Osteoblast (primary cell): ENCODE measurements at regions not wholly inside any gene's neighbourhood (a gene's known extent, or its start where the extent isn't known, plus 50 kb on each side); places are given as distances from the start of the nearest gene placed in this dataset.

Experiments
- DNase-seq: peaks from one replicate; pipeline ENCODE4 v3.0.0; 2011; ENCODE audit warnings: low spot score, mixed read lengths; ENCODE audit not compliant: insufficient read length; ENCODE audit errors: missing footprints
- H2AFZ ChIP-seq: 2 replicates; pipeline ENCODE4 v1.6.0; 2011; ENCODE audit warnings: mild to moderate bottlenecking, low read length
- H3K27ac ChIP-seq: 2 replicates; pipeline ENCODE4 v1.5.1; 2011; ENCODE audit warnings: mild to moderate bottlenecking, low read depth, low read length, moderate library complexity
- H3K27me3 ChIP-seq: 2 replicates; pipeline ENCODE4 v1.6.0; 2012; ENCODE audit warnings: mild to moderate bottlenecking, control low read depth, inconsistent platforms, low read length, moderate library complexity; ENCODE audit not compliant: insufficient read depth
- H3K36me3 ChIP-seq: 2 replicates; pipeline ENCODE4 v1.5.1; 2011; ENCODE audit warnings: mild to moderate bottlenecking, low read length, control low read depth, moderate library complexity; ENCODE audit not compliant: insufficient read depth
- H3K4me1 ChIP-seq: 2 replicates; pipeline ENCODE4 v1.5.1; 2011; ENCODE audit warnings: mild to moderate bottlenecking, low read length, control low read depth, moderate library complexity; ENCODE audit not compliant: insufficient read depth
- H3K4me2 ChIP-seq: 2 replicates; pipeline ENCODE4 v1.6.0; 2011; ENCODE audit warnings: mild to moderate bottlenecking, low read length; ENCODE audit not compliant: insufficient read depth
- H3K4me3 ChIP-seq: fragments of 200-600 bp; sonication (generic); 3 replicates; pipeline ENCODE4 v1.5.1; 2012; ENCODE audit warnings: mild to moderate bottlenecking, low read length, inconsistent platforms; ENCODE audit not compliant: insufficient read depth
- H3K79me2 ChIP-seq: 2 replicates; pipeline ENCODE4 v1.6.0; 2012; ENCODE audit warnings: mild to moderate bottlenecking, low read length, control low read depth, inconsistent platforms; ENCODE audit not compliant: insufficient read depth
- H3K9me3 ChIP-seq: 2 replicates; pipeline ENCODE4 v1.5.1; 2011; ENCODE audit warnings: low read depth, low read length, control low read depth
- H4K20me1 ChIP-seq: 2 replicates; pipeline ENCODE4 v1.6.0; 2012; ENCODE audit warnings: mild to moderate bottlenecking, low read length, control low read depth; ENCODE audit not compliant: insufficient read depth
- CTCF ChIP-seq: IDR thresholded peaks from 2 replicates; pipeline ENCODE4 v1.5.1; 2011; ENCODE audit warnings: mild to moderate bottlenecking, low read depth, low read length, moderate library complexity; ENCODE audit errors: extremely low read depth

- Histone ChIP-seq H3K4me1 (no peaks in the 10 kb centered on the region), H3K4me3 (no peak overlapping the region), H3K9me3 (no peaks in the 10 kb centered on the region), H3K27me3 (no peaks in the 10 kb centered on the region), H4K20me1 (no peaks in the 10 kb centered on the region), H3K4me2 (no peak overlapping the region), H3K36me3 (no peaks in the 10 kb centered on the region), H2AFZ (no peak overlapping the region), H3K27ac (no peak overlapping the region), H3K79me2 (no peaks in the 10 kb centered on the region)
- DNase-seq: no peak
- no peak for TF ChIP-seq CTCF
Measured at GRCh38 chr12:78531831-78532458, 332.6 kb upstream of the SYT1 start.

- Histone ChIP-seq H3K9me3 (no peaks in the 10 kb centered on the region), H3K4me2 (no peak overlapping the region), H2AFZ (no peak overlapping the region), H3K27ac (no peak overlapping the region), H4K20me1 (no peaks in the 10 kb centered on the region), H3K79me2 (no peaks in the 10 kb centered on the region), H3K36me3 (no peaks in the 10 kb centered on the region), H3K4me1 (no peaks in the 10 kb centered on the region), H3K27me3 (peaks cover 3% of the 10 kb centered on the region), H3K4me3 (no peak overlapping the region)
- no peak for TF ChIP-seq CTCF
- DNase-seq: no peak
Measured at GRCh38 chr12:78534311-78534710, 330.3 kb upstream of the SYT1 start.

- Histone ChIP-seq H3K79me2 (no peaks in the 10 kb centered on the region), H3K4me1 (no peaks in the 10 kb centered on the region), H3K27ac (no peak overlapping the region), H3K36me3 (no peaks in the 10 kb centered on the region), H3K9me3 (no peaks in the 10 kb centered on the region), H3K4me2 (no peak overlapping the region), H3K4me3 (no peak overlapping the region), H3K27me3 (peaks cover 3% of the 10 kb centered on the region), H4K20me1 (no peaks in the 10 kb centered on the region), H2AFZ (no peak overlapping the region)
- TF ChIP-seq CTCF: no peak
- no peak for DNase-seq
Measured at GRCh38 chr12:78540606-78541336, 323.8 kb upstream of the SYT1 start.

- Histone ChIP-seq H3K27ac (no peak overlapping the region), H4K20me1 (no peaks in the 10 kb centered on the region), H3K4me2 (no peak overlapping the region), H3K4me3 (no peak overlapping the region), H3K36me3 (no peaks in the 10 kb centered on the region), H3K79me2 (no peaks in the 10 kb centered on the region), H2AFZ (no peak overlapping the region), H3K4me1 (no peaks in the 10 kb centered on the region), H3K27me3 (no peaks in the 10 kb centered on the region), H3K9me3 (no peaks in the 10 kb centered on the region)
- no peak for TF ChIP-seq CTCF
- DNase-seq: no peak
Measured at GRCh38 chr12:78550831-78551230, 313.7 kb upstream of the SYT1 start.
